GM21825 (cell line): ENCODE measurements at regions not wholly inside any gene's neighbourhood (a gene's known extent, or its start where the extent isn't known, plus 50 kb on each side); places are given as distances from the start of the nearest gene placed in this dataset.
A peak's percentile ranks its signal among the peaks of the same experiment; 100 is the strongest.

Experiments
- ATAC-seq: cut with Tn5 transposase; IDR thresholded peaks from one replicate; pipeline ENCODE4 v1.9.1; 2021; ENCODE audit warnings: mild to moderate bottlenecking, moderate library complexity; ENCODE audit not compliant: unreplicated experiment

- no peak for ATAC-seq
These were observed 157.6 kb downstream of the TDRD15 start for GRCh38 chr2:21281384-21281783.

GRCh38 chr2:21281791-21282514 lies 158.2 kb downstream of the TDRD15 start:
- no peak for ATAC-seq

GRCh38 chr2:21282515-21282898 lies 158.7 kb downstream of the TDRD15 start:
- ATAC-seq = no peak

DNA sequence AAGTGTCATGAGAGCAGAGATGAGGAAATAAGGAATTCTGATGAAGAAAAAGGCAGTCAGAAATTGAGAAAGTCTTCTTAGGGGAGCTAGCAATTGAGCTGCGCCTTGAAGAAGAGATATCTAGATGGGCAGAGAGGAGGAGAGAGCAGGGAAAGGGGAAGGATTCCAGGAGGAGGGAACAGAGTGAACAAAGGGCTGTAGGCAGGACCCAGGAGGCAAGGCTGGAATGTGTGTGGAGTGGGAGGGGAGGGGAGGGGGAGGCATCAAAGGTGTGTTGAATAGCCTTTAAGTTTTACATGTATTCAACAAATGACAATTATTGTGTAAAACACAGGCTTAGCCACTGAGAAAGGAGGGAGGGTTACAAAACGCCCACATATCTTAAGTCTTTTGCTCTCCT lies 164.5 kb downstream of the TDRD15 start:
- ATAC-seq = no peak

GRCh38 chr2:21288739-21289520 lies 165.2 kb downstream of the TDRD15 start:
- ATAC-seq = no peak

DNA sequence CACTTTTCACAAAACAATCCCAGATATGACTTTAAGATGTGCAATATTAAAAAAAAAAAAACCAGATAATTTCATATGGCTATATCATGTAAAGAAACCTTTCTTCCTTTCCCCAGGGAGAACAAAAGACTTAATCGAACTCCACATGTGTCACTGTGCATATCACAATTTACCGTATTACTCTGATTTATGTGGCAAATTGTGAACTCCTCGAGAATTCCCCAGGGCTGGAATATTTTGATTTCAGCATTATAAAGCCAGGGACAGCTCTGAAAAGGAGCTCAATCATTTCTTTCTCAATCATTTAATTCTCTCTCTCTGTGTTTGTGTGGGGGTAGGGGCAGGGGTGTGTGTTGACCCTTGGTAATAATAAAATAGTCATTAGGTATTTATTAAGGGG lies 165.8 kb downstream of the TDRD15 start:
- ATAC-seq = no peak

DNA sequence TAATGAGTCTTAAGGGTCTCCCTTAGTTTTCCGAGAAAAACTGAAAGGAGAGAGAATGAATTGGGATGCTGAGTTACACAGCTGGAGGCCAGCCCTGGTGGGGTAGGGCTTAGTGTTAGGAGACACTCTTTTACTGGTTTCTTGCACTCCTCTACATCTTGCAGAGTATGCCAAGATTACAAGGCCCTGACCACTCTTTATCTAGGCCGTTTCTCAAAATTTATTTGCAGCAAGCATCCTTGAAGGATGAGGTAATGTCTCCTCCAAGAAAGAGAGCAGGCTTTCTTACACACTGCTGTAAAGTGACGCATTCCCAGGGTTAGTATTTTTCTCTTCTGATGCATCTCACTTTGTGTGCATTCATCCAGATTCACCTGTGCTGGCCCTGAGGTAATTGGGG lies 166.2 kb downstream of the TDRD15 start:
- no peak for ATAC-seq

GRCh38 chr2:21291426-21291825 lies 167.7 kb downstream of the TDRD15 start:
- no peak for ATAC-seq

DNA sequence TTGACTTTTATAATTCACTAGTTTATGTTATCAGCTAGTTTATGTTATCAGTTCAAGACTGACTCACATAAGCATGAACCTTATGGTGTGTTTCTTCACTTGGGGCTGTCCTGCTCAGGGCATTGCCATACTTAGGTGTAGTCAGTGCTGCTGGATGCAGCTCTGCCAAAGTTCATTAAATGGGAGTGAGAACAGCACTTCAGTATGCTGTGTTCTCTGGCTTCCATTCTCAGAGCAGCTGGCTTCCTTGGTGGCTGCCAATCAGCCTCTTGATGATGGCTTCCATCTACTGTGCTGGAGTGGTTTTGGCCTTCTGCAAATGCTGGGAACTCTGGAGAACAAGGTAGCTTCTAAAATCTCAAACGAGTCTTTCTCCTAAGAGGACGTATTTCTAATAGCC lies 170.7 kb downstream of the TDRD15 start:
- no peak for ATAC-seq

DNA sequence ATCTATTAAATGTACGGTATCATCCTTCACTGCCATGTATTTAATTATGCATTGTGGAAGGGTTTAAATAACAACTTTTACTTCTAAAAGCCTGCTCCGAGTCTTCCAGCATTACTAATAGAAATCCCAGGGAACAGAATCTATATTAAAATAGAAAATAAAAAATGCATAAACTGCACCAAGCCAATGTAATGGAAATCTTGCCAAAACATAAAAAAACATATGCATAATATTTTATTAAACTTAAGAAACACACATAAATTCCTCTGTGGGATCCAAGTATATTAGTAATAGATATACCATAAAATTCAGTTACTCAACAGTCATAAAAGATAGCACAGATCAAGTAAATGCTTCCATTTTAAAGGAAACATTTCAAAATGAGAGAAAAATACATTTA lies 175.6 kb downstream of the TDRD15 start:
- no peak for ATAC-seq

DNA sequence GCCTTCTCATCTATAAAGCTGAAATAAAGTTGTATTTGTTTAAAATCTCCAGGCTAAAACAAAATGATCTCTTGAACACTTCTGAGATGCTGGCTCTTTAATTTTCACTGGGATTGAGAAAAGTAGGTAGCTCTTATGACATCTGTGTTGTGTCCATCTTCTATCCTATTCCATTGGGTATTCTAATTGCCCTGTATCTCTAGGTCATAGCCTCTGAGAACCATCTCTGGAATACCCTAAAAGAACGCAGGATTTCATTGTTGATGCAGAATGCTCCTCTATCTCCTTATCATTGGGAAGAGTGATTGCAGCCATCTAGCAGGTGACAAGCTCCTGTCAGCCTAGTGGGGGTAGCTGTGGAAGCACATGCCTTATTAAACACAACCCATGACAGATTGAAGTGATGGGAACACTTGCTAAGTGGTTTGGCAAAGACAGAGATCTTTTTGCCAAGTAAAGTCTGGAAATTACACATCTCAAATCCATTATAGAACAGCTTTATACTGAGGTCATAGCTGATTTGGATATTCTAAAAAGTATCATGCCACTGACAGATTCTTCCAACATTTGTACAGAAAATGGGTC lies 178.2 kb downstream of the TDRD15 start:
- ATAC-seq = no peak

DNA sequence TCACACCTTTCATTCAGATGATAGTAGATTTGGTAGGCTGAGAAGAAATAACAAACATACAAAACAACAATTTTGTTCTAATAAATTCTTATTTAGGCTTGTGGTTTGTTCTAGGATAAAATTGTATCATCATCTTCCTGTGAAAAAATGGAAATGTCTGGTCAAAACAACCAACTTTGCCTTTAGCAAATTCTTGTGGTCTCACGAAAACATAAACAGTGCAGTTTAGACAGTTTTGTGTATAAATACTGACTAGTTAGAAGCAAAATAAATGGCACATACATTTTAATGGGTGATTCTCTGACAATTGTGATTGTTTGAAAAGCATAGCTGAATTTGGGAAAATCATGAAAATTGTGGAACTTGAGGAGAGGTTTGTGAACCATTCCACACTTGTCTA lies 180.1 kb downstream of the TDRD15 start:
- no peak for ATAC-seq

DNA sequence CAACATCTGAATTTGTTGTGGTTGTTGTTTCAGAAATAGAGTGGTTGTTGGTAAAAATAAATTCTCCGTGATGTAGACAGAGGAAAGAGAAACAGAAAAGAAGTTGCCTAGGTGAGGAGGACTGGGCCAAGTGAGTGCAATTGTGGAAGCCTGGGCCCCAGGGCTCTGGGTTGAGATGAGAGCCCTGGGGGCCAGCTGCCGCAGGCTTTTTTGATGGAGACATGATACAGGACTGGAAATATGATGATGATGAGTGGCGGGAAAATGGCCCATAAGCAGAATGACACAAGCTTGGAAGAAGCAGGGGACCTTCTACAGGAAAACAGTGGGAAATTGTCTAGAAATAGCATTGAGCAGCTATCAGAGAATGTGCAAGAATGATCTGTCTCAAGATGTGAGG lies 181.8 kb downstream of the TDRD15 start:
- no peak for ATAC-seq

GRCh38 chr2:21306235-21306634 lies 182.5 kb downstream of the TDRD15 start:
- no peak for ATAC-seq

- ATAC-seq = no peak
These were observed 183.3 kb downstream of the TDRD15 start for GRCh38 chr2:21307037-21307436.

GRCh38 chr2:21310493-21310892 lies 186.7 kb downstream of the TDRD15 start:
- no peak for ATAC-seq

DNA sequence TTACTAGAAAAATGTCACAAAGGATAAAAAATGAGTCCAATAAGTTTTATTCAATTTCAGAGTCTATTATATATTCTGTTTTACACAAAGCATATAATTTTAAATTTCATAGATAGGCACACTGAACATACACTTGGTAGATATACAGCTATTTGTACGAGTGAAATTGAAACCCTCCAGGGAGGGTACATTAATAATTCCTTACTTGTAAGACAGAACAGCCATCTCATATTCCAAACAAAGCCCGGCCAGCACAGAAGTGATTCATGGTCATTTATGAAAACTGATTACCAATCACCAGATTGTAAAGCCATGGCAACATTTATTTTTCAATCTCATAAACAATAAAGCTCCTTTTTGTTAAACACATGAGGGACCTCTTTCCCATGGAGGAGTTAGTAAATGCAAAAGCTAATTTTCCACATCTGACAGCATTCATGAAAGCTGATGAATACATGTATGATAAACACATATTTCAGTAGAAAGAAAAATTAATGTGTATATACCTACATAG lies 190.6 kb downstream of the TDRD15 start:
- ATAC-seq = no peak

GRCh38 chr2:21317131-21317530 lies 193.4 kb downstream of the TDRD15 start:
- peak; percentile 61 for ATAC-seq

- ATAC-seq = no peak
These were observed 194.5 kb downstream of the TDRD15 start for GRCh38 chr2:21318263-21318662.

DNA sequence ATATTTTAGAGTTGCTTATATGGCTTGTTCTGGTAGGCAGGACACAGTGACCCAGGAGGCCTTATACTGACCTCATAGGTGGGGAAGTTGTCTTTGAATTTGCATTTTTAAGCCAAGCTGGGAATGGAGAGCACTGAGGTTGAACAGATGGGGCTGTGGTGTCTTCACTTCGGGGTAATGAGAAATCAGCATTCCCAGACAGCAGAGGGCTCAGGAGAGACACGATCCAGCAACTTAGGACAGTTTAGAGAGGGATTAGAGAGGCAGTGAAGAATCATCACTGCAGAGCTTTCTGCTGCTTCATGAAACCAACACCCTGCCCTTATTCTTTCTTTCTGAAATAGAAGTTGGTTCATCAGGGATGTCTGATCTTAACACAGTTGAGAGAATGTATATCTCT lies 202.4 kb downstream of the TDRD15 start:
- ATAC-seq = no peak

DNA sequence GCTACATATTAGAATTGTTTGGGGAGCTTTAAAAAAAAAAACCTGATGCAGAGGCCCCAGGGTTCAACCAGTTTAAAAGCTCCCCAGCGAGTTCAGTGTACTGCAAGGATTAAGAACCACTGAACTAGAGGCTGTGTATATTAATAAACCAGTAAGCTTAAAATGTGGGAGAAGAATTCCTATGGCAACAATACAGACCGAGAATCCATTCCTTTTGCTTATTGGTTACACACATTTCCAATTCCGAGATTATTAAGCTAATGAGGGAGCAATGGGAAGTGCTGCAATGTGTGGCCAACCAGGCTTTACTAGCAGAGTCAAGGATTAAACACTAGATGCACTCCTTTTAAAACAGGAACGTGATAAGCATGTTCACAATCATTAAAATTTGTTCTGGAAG lies 204.4 kb downstream of the TDRD15 start:
- no peak for ATAC-seq
